ENCODE measurements at regions not wholly inside any gene's neighbourhood (a gene's known extent, or its start where the extent isn't known, plus 50 kb on each side); places are given as distances from the start of the nearest gene placed in this dataset.

- intact Hi-C loops (cut with DNase I), result no loop called here
- Histone ChIP-seq H3K27me3 (no peaks in the 10 kb centered on the region), H3K4me3 (replicated peaks in 1 of 3) (no peak overlapping the region), H3K27ac (no peak overlapping the region), H3K4me1 (no peaks in the 10 kb centered on the region), H3K36me3 (no peaks in the 10 kb centered on the region), H3K9me3 (no peaks in the 10 kb centered on the region)
- WGBS, 2 donors, result 84 to 88% methylated on average over 3 of the region's 3 CpGs
- DNase-seq, result no peak
- no peak for TF ChIP-seq POLR2A (IDR thresholded peaks at IDR 0.05)
- TF ChIP-seq CTCF (IDR thresholded peaks at IDR 0.05), result no peak
Observed at GRCh38 chr7:81094952-81095351, 176.1 kb upstream of the SEMA3C start.

- Histone ChIP-seq H3K4me3 (replicated peaks in 1 of 3) (no peak overlapping the region), H3K27me3 (no peaks in the 10 kb centered on the region), H3K9me3 (no peaks in the 10 kb centered on the region), H3K36me3 (no peaks in the 10 kb centered on the region), H3K4me1 (no peaks in the 10 kb centered on the region), H3K27ac (no peak overlapping the region)
- DNase-seq, result no peak
- no peak for TF ChIP-seq POLR2A (IDR thresholded peaks at IDR 0.05)
- TF ChIP-seq CTCF (IDR thresholded peaks at IDR 0.05), result no peak
- intact Hi-C loops (cut with DNase I), result no loop called here
Observed at GRCh38 chr7:81081616-81082015, 162.8 kb upstream of the SEMA3C start.

GRCh38 chr7:81080553-81080952, 161.7 kb upstream of the SEMA3C start:
- H3K9me3 ChIP-seq, result no peaks in the 10 kb centered on the region
- TF ChIP-seq CTCF (IDR thresholded peaks at IDR 0.05) (no peak), POLR2A (IDR thresholded peaks at IDR 0.05) (no peak)
- 81% methylated on average over 1 of the region's 1 CpG for WGBS, 2 donors
- H3K27ac ChIP-seq, result no peak overlapping the region
- no peaks in the 10 kb centered on the region for H3K27me3 ChIP-seq
- no peak for DNase-seq
- H3K4me3 ChIP-seq (replicated peaks in 1 of 3), result no peak overlapping the region
- H3K36me3 ChIP-seq, result no peaks in the 10 kb centered on the region
- intact Hi-C loops (cut with DNase I), result no loop called here
- H3K4me1 ChIP-seq, result no peaks in the 10 kb centered on the region

- Histone ChIP-seq H3K4me1 (no peaks in the 10 kb centered on the region), H3K27ac (no peak overlapping the region), H3K9me3 (no peaks in the 10 kb centered on the region), H3K36me3 (no peaks in the 10 kb centered on the region), H3K27me3 (no peaks in the 10 kb centered on the region), H3K4me3 (replicated peaks in 1 of 3) (no peak overlapping the region)
- TF ChIP-seq CTCF (IDR thresholded peaks at IDR 0.05) (no peak), POLR2A (IDR thresholded peaks at IDR 0.05) (no peak)
- 83 to 93% methylated on average over 1 of the region's 1 CpG for WGBS, 2 donors
- no peak for DNase-seq
- intact Hi-C loops (cut with DNase I), result no loop called here
Observed at GRCh38 chr7:81079746-81080145, 160.9 kb upstream of the SEMA3C start.

GRCh38 chr7:81075150-81075549, 156.3 kb upstream of the SEMA3C start:
- intact Hi-C loops (cut with DNase I), result no loop called here
- H3K4me3 ChIP-seq (replicated peaks in 1 of 3), result no peak overlapping the region
- no peak for TF ChIP-seq CTCF (IDR thresholded peaks at IDR 0.05)
- TF ChIP-seq POLR2A (IDR thresholded peaks at IDR 0.05), result no peak
- H3K4me1 ChIP-seq, result no peaks in the 10 kb centered on the region
- H3K9me3 ChIP-seq, result no peaks in the 10 kb centered on the region
- no peaks in the 10 kb centered on the region for H3K27me3 ChIP-seq
- H3K27ac ChIP-seq, result no peak overlapping the region
- 60 to 94% methylated on average over 2 of the region's 2 CpGs for WGBS, 2 donors
- no peak for DNase-seq
- no peaks in the 10 kb centered on the region for H3K36me3 ChIP-seq

Measured in thyroid gland (tissue), 4 donors.